Suprapubic skin (tissue), 4 donors: ENCODE measurements at regions not wholly inside any gene's neighbourhood (a gene's known extent, or its start where the extent isn't known, plus 50 kb on each side); places are given as distances from the start of the nearest gene placed in this dataset.
A peak's percentile ranks its signal among the peaks of the same experiment; 100 is the strongest.

Experiments
- DNase-seq, 2 donors: peaks; one replicate each; pipeline ENCODE4 v3.0.0-alpha.2; 2019; ENCODE audit warnings: low spot score in 2 of 2
- H3K27ac ChIP-seq: fragments of 200-600 bp; sonication (generic); one replicate; pipeline ENCODE4 v1.5.1; 2019
- H3K27me3 ChIP-seq: fragments of 200-600 bp; sonication (generic); one replicate; pipeline ENCODE4 v1.5.1; 2019
- H3K36me3 ChIP-seq: fragments of 200-600 bp; sonication (generic); one replicate; pipeline ENCODE4 v1.5.1; 2019
- H3K4me1 ChIP-seq: fragments of 200-600 bp; sonication (generic); one replicate; pipeline ENCODE4 v1.5.1; 2019
- H3K4me3 ChIP-seq: fragments of 200-600 bp; sonication (generic); one replicate; pipeline ENCODE4 v1.5.1; 2019; ENCODE audit warnings: mild to moderate bottlenecking
- H3K9me3 ChIP-seq: fragments of 200-600 bp; sonication (generic); one replicate; pipeline ENCODE4 v1.5.1; 2019
- CTCF ChIP-seq, 2 donors: fragments of 200-600 bp in 1 of 2; fragments of 450-650 bp in 1 of 2; sonication (generic) in 1 of 2; IDR thresholded peaks; one replicate each; pipeline ENCODE4 v1.5.1; 2016 to 2019; ENCODE audit warnings: antibody characterized with exemption in 2 of 2, mild to moderate bottlenecking in 1 of 2, moderate library complexity in 1 of 2
- EP300 ChIP-seq: sonication (generic); formaldehyde crosslinking; IDR thresholded peaks from one replicate; pipeline ENCODE4 v1.6.1; 2017; ENCODE audit warnings: antibody characterized with exemption
- POLR2A ChIP-seq, 2 donors: fragments of 450-650 bp; IDR thresholded peaks; one replicate each; pipeline ENCODE4 v1.6.1; 2017; ENCODE audit warnings: antibody characterized with exemption in 2 of 2, mild to moderate bottlenecking in 2 of 2, moderate library complexity in 2 of 2
- POLR2AphosphoS5 ChIP-seq, 3 donors: sonication (generic); formaldehyde crosslinking; IDR thresholded peaks; one replicate each; pipeline ENCODE4 v1.6.1; 2017; ENCODE audit warnings: antibody characterized with exemption in 3 of 3
- WGBS: methylation state at CpG from one replicate; pipeline ENCODE4 v1.1.5; 2018; 5-methylcytosine and 5-hydroxymethylcytosine counted together

- no peaks in the 10 kb centered on the region for H3K27me3 ChIP-seq
- no peaks in the 10 kb centered on the region for H3K9me3 ChIP-seq
- no peak overlapping the region for H3K27ac ChIP-seq
- H3K36me3 ChIP-seq = no peaks in the 10 kb centered on the region
- WGBS = 84% methylated on average over 3 of the region's 3 CpGs
- H3K4me3 ChIP-seq = no peak overlapping the region
- no peak for TF ChIP-seq POLR2AphosphoS5 (IDR thresholded peaks at IDR 0.05)
- no peak for TF ChIP-seq CTCF (IDR thresholded peaks at IDR 0.05)
- peak in 1 of 2 donors; percentile 49 for DNase-seq
- no peaks in the 10 kb centered on the region for H3K4me1 ChIP-seq
These were observed 275.7 kb downstream of the MATN1 start for GRCh38 chr1:30447701-30448100.

GRCh38 chr1:30447080-30447479, 276.3 kb downstream of the MATN1 start:
- peak in 1 of 2 donors; percentile 45 for DNase-seq
- Histone ChIP-seq H3K36me3 (no peaks in the 10 kb centered on the region), H3K27ac (no peak overlapping the region), H3K4me3 (no peak overlapping the region), H3K9me3 (no peaks in the 10 kb centered on the region), H3K4me1 (no peaks in the 10 kb centered on the region), H3K27me3 (no peaks in the 10 kb centered on the region)
- TF ChIP-seq EP300 (no peak), POLR2A (IDR thresholded peaks at IDR 0.05) (no peak), POLR2AphosphoS5 (IDR thresholded peaks at IDR 0.05) (no peak), CTCF (IDR thresholded peaks at IDR 0.05) (no peak)
- WGBS = 57% methylated on average over 6 of the region's 6 CpGs

- no peak overlapping the region for H3K4me3 ChIP-seq
- no peak for TF ChIP-seq CTCF (IDR thresholded peaks at IDR 0.05)
- TF ChIP-seq POLR2AphosphoS5 (IDR thresholded peaks at IDR 0.05) = no peak
- TF ChIP-seq POLR2A (IDR thresholded peaks at IDR 0.05) = no peak
- no peak for TF ChIP-seq EP300
- H3K27ac ChIP-seq = no peak overlapping the region
- H3K27me3 ChIP-seq = no peaks in the 10 kb centered on the region
- peak in 1 of 2 donors; percentile 54 for DNase-seq
- H3K9me3 ChIP-seq = no peaks in the 10 kb centered on the region
- H3K4me1 ChIP-seq = no peaks in the 10 kb centered on the region
- H3K36me3 ChIP-seq = no peaks in the 10 kb centered on the region
- 90% methylated on average over 2 of the region's 9 CpGs for WGBS
These were observed 276.9 kb downstream of the MATN1 start for GRCh38 chr1:30446508-30446907.

- Histone ChIP-seq H3K27me3 (no peaks in the 10 kb centered on the region), H3K9me3 (no peaks in the 10 kb centered on the region), H3K4me1 (no peaks in the 10 kb centered on the region), H3K36me3 (no peaks in the 10 kb centered on the region), H3K4me3 (no peak overlapping the region), H3K27ac (no peak overlapping the region)
- peak in 1 of 2 donors; percentile 59 for DNase-seq
- WGBS = 74% methylated on average over 11 of the region's 11 CpGs
- TF ChIP-seq EP300 (no peak), CTCF (IDR thresholded peaks at IDR 0.05) (no peak), POLR2AphosphoS5 (IDR thresholded peaks at IDR 0.05) (no peak), POLR2A (IDR thresholded peaks at IDR 0.05) (no peak)
These were observed 277.3 kb downstream of the MATN1 start for GRCh38 chr1:30446095-30446494.

GRCh38 chr1:30445449-30445848, 277.9 kb downstream of the MATN1 start:
- H3K4me1 ChIP-seq = no peaks in the 10 kb centered on the region
- 82% methylated on average over 9 of the region's 10 CpGs for WGBS
- peak in 1 of 2 donors; percentile 28 for DNase-seq
- no peak overlapping the region for H3K4me3 ChIP-seq
- no peak overlapping the region for H3K27ac ChIP-seq
- H3K27me3 ChIP-seq = no peaks in the 10 kb centered on the region
- H3K9me3 ChIP-seq = no peaks in the 10 kb centered on the region
- TF ChIP-seq CTCF (IDR thresholded peaks at IDR 0.05) = no peak
- TF ChIP-seq POLR2A (IDR thresholded peaks at IDR 0.05) = no peak
- no peak for TF ChIP-seq POLR2AphosphoS5 (IDR thresholded peaks at IDR 0.05)
- TF ChIP-seq EP300 = no peak
- no peaks in the 10 kb centered on the region for H3K36me3 ChIP-seq
